Tongue (tissue), 1 donor: ENCODE measurements at regions not wholly inside any gene's neighbourhood (a gene's known extent, or its start where the extent isn't known, plus 50 kb on each side); places are given as distances from the start of the nearest gene placed in this dataset.
"Not testable (repeated sequence)": the region's sequence is repeated elsewhere in the genome, so short reads cannot be mapped to it uniquely, and the experiment has no call there.

Experiments
- DNase-seq: peaks from one replicate; pipeline ENCODE4 v3.0.0-alpha.2; 2015

GRCh38 chr9:18036422-18037187 lies 437.3 kb upstream of the ADAMTSL1 start:
- no peak for DNase-seq

GRCh38 chr9:18037981-18038380 lies 436.0 kb upstream of the ADAMTSL1 start:
- no peak for DNase-seq

GRCh38 chr9:18040327-18040726 lies 433.6 kb upstream of the ADAMTSL1 start:
- DNase-seq = no peak

- no peak for DNase-seq
Observed at GRCh38 chr9:18043978-18044377, 430.0 kb upstream of the ADAMTSL1 start.

GRCh38 chr9:18045326-18045725 lies 428.6 kb upstream of the ADAMTSL1 start:
- DNase-seq = no peak

- DNase-seq = no peak
Observed at GRCh38 chr9:18046068-18046467, 427.9 kb upstream of the ADAMTSL1 start.

GRCh38 chr9:18051638-18052037 lies 422.3 kb upstream of the ADAMTSL1 start:
- no peak for DNase-seq

- no peak for DNase-seq
Observed at GRCh38 chr9:18052060-18052459, 421.9 kb upstream of the ADAMTSL1 start.

- DNase-seq = no peak
Observed at GRCh38 chr9:18056269-18056992, 417.5 kb upstream of the ADAMTSL1 start.

- DNase-seq = no peak
Observed at GRCh38 chr9:18056993-18057369, 417.0 kb upstream of the ADAMTSL1 start.

GRCh38 chr9:18058564-18059442 lies 415.1 kb upstream of the ADAMTSL1 start:
- DNase-seq = no peak

- no peak for DNase-seq
Observed at GRCh38 chr9:18059447-18059846, 414.5 kb upstream of the ADAMTSL1 start.

- no peak for DNase-seq
Observed at GRCh38 chr9:18060269-18060934, 413.6 kb upstream of the ADAMTSL1 start.

- DNase-seq = no peak
Observed at GRCh38 chr9:18061332-18061731, 412.6 kb upstream of the ADAMTSL1 start.

- no peak for DNase-seq
Observed at GRCh38 chr9:18061856-18062255, 412.1 kb upstream of the ADAMTSL1 start.

- DNase-seq = peak; percentile 15
Observed at GRCh38 chr9:18063856-18064390, 410.0 kb upstream of the ADAMTSL1 start.

GRCh38 chr9:18066608-18067007 lies 407.3 kb upstream of the ADAMTSL1 start:
- DNase-seq = not testable (repeated sequence)

- peak; percentile 6 for DNase-seq
Observed at GRCh38 chr9:18067548-18068120, 406.3 kb upstream of the ADAMTSL1 start.

- no peak for DNase-seq
Observed at GRCh38 chr9:18068900-18069299, 405.1 kb upstream of the ADAMTSL1 start.

- DNase-seq = no peak
Observed at GRCh38 chr9:18071651-18072060, 402.3 kb upstream of the ADAMTSL1 start.

- DNase-seq = no peak
Observed at GRCh38 chr9:18073002-18073401, 401.0 kb upstream of the ADAMTSL1 start.

GRCh38 chr9:18074041-18074440 lies 399.9 kb upstream of the ADAMTSL1 start:
- DNase-seq = no peak
